NCI-H510A (cell line): ENCODE measurements at regions not wholly inside any gene's neighbourhood (a gene's known extent, or its start where the extent isn't known, plus 50 kb on each side); places are given as distances from the start of the nearest gene placed in this dataset.

Source experiments
- DNase-seq: peaks from one replicate; lab custom pipeline; 2025; lab: John Stamatoyannopoulos, UW

DNA sequence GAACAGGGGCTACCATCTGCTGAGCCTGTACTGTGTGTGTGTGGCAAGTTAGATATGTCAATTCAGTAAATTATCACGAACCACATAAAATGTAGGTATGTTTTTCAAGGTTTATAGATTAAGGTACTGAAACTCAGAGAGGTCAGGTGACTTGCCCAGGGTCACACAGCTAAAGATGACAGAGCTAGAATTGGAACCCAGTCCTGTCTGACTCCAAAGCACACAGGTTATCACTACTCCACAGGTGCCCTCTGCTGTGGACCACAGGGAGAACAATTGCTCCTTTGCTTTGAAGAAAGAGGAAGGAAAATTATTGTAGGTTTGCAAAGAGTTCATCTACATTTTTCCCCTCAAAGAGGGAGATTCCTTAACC lies 229.7 kb upstream of the AGAP1 start:
- no peak for DNase-seq

GRCh38 chr2:235264512-235264911 lies 229.3 kb upstream of the AGAP1 start:
- DNase-seq, result no peak

DNA sequence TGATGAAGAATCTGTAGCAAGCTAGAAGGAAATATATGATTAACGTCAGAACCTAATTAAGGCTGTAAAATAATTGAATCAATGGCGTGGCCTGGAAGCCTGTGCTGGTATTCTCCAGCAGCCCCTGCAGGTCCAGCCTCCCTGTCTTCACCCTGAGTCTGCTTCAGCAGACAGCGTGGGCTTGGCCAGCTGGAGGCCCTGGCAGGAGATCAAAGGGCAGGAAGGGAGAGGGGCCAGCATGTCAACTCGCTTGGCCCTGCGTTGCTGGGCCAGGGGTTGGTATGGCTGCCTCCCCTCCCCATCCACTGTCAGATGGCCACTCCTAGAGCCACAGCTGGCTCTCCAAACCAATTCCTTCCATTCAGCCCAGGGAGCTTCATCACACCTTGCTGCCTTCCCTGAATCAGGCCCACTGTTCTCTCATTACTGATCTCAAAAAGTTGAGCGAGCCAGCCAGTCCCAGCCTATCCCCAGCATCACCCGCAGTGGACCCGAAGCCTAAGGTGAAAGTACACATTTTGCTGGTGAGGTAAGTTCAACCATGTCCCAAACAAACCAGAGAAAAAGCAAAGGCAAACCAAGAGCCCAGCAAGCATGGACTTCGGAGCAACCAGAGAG lies 228.4 kb upstream of the AGAP1 start:
- no peak for DNase-seq

DNA sequence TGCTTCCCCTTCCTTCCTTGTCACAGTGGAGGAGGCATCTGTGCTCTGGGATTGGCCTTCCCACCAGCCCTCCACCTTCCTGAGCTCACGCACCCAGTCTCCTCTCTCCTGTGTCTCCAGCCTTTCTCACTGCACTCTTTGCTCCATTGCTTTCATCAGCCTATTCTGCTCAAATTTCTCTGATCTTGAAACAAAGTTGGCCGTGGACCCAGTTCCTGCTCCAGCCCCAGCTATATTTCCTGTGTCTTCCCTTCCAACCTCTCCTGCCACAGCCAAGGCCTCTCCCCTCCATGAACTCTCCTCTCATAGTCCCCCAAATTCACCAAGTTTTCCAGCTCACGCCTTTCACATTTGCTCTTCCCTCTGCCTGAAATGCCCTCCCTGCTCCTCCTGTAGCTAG lies 226.6 kb upstream of the AGAP1 start:
- DNase-seq, result no peak

DNA sequence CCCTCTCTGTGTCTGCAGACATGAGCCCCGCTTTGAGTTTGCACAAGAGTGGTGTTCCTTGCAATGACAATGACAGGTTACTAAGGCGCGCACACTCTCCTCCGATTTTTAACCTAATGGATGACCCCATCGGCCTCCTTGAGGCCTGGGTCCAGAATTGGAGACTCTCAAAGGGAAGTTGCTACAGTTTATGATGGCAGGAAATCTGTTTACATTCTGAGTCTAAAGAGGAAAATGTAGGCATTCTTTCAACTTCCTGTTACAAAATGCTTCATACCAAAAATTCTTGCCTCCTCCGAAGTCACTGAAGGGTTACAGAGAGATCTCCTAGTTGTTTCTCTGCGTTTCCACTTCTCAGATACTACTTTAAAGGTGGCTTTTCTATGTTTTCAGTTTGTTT lies 225.3 kb upstream of the AGAP1 start:
- no peak for DNase-seq

DNA sequence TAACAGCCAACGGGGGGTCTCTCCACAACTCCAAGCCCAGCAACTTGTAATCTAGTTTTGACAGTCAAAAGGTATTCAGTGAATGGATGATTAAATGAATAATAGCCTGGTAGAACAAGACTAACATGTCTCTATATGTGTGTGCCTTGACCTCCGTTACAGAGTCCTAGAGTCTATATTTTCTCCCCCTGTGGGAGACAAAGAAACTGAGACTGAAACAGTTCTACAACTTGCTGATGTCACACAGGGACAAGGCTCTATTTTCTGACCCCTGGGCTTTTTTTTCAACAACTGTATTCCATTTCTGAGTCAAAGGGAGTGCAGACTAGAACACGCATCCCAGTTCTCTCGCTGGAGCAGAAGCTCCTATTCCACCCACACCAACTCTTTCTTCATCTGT lies 223.6 kb upstream of the AGAP1 start:
- DNase-seq, result no peak

- DNase-seq, result no peak
Measured at GRCh38 chr2:235270956-235271355, 222.9 kb upstream of the AGAP1 start.

DNA sequence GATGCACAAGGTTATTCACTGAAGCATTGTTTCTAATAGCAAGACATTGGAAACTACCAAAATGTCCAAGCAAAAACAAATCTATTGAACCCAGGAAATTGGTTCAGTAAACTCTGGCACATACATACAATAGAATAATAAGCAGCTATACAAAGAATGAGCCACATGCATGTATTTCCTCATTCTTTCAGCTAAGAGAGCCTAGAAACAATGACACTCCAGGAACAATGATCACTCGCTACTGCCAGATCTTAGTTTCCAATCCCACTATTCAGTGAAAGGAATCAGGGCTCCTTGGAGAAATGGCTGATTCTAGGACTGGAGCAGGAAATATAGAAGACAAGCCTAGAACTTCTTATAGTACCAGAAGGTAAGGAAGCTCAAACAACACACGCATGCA lies 221.9 kb upstream of the AGAP1 start:
- DNase-seq, result no peak

- no peak for DNase-seq
Measured at GRCh38 chr2:235274023-235274422, 219.8 kb upstream of the AGAP1 start.

- DNase-seq, result no peak
Measured at GRCh38 chr2:235277485-235277884, 216.4 kb upstream of the AGAP1 start.

GRCh38 chr2:235278771-235279355 lies 215.0 kb upstream of the AGAP1 start:
- DNase-seq, result no peak

- DNase-seq, result no peak
Measured at GRCh38 chr2:235279965-235280364, 213.9 kb upstream of the AGAP1 start.

GRCh38 chr2:235283246-235283645 lies 210.6 kb upstream of the AGAP1 start:
- no peak for DNase-seq

- no peak for DNase-seq
Measured at GRCh38 chr2:235286622-235287374, 207.0 kb upstream of the AGAP1 start.

- DNase-seq, result no peak
Measured at GRCh38 chr2:235287375-235287733, 206.5 kb upstream of the AGAP1 start.

- DNase-seq, result no peak
Measured at GRCh38 chr2:235291461-235291860, 202.4 kb upstream of the AGAP1 start.

- no peak for DNase-seq
Measured at GRCh38 chr2:235293061-235293460, 200.8 kb upstream of the AGAP1 start.

- DNase-seq, result no peak
Measured at GRCh38 chr2:235295831-235296230, 198.0 kb upstream of the AGAP1 start.

DNA sequence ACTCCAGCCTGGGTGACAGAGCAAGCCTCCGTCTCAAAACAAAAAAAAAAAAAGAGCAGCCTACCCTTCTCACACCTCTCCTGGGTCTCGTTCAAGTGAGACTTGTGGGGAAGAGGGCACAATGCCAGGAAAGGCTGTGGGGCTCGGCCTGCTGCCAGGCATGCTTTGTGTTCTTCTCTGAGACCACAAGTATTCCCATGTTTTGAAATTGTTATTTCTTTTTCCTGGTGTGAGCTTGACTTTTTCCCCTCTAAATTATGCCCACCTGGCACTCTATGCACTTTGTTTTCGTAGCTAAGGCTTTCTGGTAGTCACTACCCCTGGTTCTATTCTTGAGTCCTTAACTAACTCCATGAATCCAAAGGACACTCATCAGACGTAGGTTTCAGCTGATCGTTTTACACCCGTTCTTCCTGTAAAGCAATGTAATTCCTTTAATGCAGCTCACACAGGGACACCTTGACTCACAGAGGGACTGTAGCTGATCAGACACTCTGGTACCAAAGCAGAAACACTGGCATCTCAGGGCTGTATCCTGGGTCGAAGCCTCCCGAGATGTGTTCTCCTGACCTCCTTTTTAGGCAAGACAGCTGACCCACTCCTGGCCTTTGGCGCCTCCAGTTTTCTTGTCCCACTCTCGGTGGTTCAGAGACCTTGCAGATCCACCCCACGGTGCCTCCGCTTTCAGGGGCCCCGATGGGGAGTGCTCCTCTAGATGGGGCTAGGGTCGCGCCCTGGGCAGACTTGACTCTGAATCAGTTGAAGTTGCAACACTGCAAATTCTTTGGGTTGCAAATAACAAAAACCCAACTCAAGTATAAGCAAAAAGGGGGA lies 193.3 kb upstream of the AGAP1 start:
- DNase-seq, result no peak

DNA sequence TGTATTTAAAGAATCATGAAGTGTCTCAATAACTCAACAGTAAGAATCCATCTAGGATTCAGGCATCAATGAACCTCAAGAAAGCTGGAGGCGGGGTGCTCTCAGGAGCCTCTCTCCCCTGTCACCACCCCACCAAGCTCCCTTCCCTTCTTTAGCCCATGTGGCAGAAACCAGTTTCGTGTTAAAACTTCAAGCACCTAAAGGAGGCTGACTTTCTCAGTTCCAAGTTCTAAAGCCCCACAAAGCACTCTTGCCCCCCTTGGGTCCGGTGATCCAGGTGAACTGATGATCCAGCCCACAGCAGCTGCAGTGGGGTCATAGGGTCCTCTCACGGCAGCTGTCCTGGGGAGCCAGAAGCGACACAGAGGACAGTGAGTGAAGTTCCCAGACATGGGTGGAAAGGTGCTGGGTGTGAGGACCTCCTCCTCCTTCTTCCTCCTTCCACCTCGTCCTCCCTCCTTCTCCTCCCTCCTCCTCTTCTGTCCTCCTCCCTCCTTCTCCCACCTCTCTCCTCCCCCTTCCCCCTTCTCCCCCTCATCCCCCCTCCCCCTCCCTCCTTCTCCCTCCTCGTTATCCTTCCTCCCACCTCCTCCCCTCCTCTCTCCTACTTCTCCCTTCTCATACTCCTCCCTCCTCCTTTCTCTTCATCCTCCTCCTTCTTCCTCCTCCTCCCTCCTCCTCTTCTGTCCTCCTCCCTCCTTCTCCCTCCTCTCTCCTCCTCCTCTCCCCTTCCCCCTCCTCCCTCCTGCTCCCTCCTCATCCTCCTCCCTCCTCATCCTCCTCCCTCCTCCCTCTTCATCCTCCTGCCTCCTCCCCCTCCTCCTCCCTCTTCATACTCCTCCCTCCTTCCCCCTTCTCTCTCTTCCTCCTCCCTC lies 192.4 kb upstream of the AGAP1 start:
- no peak for DNase-seq

DNA sequence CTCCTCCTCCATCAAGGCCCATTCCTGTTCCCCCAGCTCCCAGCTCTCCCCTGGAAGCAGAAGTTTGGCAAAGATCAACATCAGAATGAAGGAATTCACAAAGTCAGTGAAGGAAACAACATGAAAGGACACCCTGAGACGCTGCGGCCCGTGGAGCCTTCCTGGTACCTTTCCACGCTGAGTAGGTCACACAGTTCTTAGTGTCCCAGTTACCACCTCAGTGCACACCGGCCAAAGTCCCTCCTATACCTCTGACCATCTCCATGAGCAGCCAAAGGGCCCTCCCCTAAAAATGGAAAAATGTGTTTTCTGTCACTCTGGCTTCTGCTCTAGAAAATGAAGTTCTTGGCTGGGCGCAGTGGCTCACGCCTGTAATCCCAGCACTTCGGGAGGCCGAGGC lies 191.6 kb upstream of the AGAP1 start:
- DNase-seq, result no peak
